SU-DHL-6 (cell line): ENCODE measurements at regions not wholly inside any gene's neighbourhood (a gene's known extent, or its start where the extent isn't known, plus 50 kb on each side); places are given as distances from the start of the nearest gene placed in this dataset.

Experiments used
- EZH2phosphoT487 ChIP-seq: fragments of 200-600 bp; sonication (generic), shearing (Covaris generic); conservative IDR thresholded peaks from 2 replicates; pipeline ENCODE4 v1.6.1; 2018; ENCODE audit warnings: mild to moderate bottlenecking, antibody characterized with exemption, low read length, moderate library complexity, mixed read lengths
- TF ChIP-seq, protein P1 (sequence below): fragments of 200-600 bp; sonication (generic); IDR thresholded peaks from one replicate; pipeline ENCODE4 v1.5.1; 2017; ENCODE audit warnings: antibody characterized with exemption, mild to moderate bottlenecking, low read length, moderate library complexity; ENCODE audit not compliant: insufficient read depth, poor library complexity, severe bottlenecking

DNA sequence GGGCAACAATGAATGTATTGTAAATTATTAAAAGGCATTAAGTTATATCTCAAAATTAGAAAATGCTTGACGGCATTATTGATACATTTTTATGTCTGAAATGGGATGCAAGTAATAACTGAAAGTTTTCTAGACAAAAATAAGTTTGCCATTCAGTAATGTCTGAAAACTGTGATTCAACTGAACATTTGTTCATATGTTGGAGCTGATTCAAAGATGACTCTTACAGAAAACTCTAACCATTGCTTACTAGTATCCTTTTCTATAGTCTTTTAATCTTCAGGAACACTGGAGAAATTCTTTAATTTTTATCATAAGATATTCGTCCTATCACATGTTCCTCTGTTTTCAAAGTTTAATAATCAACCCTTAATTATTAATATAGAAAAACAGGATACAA lies 71.1 kb upstream of the TFEC start:
- TF ChIP-seq, protein P1, sequence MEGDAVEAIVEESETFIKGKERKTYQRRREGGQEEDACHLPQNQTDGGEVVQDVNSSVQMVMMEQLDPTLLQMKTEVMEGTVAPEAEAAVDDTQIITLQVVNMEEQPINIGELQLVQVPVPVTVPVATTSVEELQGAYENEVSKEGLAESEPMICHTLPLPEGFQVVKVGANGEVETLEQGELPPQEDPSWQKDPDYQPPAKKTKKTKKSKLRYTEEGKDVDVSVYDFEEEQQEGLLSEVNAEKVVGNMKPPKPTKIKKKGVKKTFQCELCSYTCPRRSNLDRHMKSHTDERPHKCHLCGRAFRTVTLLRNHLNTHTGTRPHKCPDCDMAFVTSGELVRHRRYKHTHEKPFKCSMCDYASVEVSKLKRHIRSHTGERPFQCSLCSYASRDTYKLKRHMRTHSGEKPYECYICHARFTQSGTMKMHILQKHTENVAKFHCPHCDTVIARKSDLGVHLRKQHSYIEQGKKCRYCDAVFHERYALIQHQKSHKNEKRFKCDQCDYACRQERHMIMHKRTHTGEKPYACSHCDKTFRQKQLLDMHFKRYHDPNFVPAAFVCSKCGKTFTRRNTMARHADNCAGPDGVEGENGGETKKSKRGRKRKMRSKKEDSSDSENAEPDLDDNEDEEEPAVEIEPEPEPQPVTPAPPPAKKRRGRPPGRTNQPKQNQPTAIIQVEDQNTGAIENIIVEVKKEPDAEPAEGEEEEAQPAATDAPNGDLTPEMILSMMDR: no peak
- TF ChIP-seq EZH2phosphoT487: no peak
